GM23338 (cell line): ENCODE measurements at regions not wholly inside any gene's neighbourhood (a gene's known extent, or its start where the extent isn't known, plus 50 kb on each side); places are given as distances from the start of the nearest gene placed in this dataset.

Source experiments
- CREB1 ChIP-seq: fragments of 250-450 bp; sonication (Bioruptor Pico); IDR thresholded peaks from 2 replicates; pipeline ENCODE4 v1.5.0; 2020; ENCODE audit warnings: low read depth, mild to moderate bottlenecking, moderate library complexity
- POLR2AphosphoS5 ChIP-seq: IDR thresholded peaks from 2 replicates; pipeline ENCODE4 v1.6.1; 2016; ENCODE audit warnings: antibody characterized with exemption, low read depth
- TF ChIP-seq, protein P1 (sequence below), 2 experiments: fragments of 200-600 bp in 1 of 2; sonication (generic) in 1 of 2; conservative IDR thresholded peaks; 2 replicates each; pipeline versions ENCODE4 v1.5.1 to v1.6.1; 2016 to 2017; ENCODE audit warnings: antibody characterized with exemption in 2 of 2, low read depth in 2 of 2, mild to moderate bottlenecking in 2 of 2, moderate library complexity in 1 of 2

DNA sequence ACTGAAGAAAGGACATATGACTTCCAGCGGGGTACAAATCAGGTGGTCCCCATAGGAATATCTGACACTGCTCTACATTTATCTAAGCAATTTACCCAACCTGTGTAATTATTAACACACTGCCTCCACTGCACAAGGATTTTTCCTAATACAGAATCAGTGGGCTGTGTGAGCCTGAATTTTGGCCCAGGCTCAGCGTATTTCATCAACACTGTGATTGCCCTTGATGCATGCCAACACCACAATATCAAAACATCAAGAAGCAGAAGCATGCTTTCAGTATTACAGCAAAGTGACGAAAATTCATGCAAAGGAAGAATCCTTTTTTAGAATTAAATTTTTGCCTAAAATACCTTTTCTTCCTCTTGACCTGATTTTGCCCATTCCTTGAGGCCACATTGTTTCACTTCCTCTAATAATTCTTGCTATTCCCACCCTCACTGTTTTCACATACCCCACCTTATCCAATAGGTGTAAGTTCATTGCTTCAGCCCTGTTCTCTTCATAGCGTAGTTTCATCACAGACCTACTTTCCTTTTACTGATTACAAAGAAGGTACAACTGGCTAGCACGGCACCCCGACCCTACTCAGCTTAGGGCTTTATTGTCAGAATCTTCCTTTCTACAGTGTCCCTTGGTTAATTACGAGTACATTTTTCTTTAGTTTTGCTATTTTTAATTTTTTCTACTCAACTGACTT is 83.7 kb upstream of the PTCHD4 start:
- TF ChIP-seq, protein P1, sequence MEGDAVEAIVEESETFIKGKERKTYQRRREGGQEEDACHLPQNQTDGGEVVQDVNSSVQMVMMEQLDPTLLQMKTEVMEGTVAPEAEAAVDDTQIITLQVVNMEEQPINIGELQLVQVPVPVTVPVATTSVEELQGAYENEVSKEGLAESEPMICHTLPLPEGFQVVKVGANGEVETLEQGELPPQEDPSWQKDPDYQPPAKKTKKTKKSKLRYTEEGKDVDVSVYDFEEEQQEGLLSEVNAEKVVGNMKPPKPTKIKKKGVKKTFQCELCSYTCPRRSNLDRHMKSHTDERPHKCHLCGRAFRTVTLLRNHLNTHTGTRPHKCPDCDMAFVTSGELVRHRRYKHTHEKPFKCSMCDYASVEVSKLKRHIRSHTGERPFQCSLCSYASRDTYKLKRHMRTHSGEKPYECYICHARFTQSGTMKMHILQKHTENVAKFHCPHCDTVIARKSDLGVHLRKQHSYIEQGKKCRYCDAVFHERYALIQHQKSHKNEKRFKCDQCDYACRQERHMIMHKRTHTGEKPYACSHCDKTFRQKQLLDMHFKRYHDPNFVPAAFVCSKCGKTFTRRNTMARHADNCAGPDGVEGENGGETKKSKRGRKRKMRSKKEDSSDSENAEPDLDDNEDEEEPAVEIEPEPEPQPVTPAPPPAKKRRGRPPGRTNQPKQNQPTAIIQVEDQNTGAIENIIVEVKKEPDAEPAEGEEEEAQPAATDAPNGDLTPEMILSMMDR (conservative IDR thresholded peaks at IDR 0.05; ENCODE audit: low read depth in 2 of 2): no peak
- TF ChIP-seq POLR2AphosphoS5 (no peak), CREB1 (CRISPR knock-in tag) (no peak)
